ENCODE measurements at regions not wholly inside any gene's neighbourhood (a gene's known extent, or its start where the extent isn't known, plus 50 kb on each side); places are given as distances from the start of the nearest gene placed in this dataset.

GRCh38 chr18:72102412-72102811 lies 441.7 kb downstream of the CBLN2 start:
- Histone ChIP-seq H3K27ac (ENCODE audit: low read length) (no peak overlapping the region), H3K9me3 (ENCODE audit: control insufficient read depth in 2 of 2, low read length in 2 of 2) (no peaks in the 10 kb centered on the region), H3K4me3 (ENCODE audit: low read length in 2 of 2) (no peak overlapping the region), H3K9ac (ENCODE audit: low read length in 2 of 2) (no peak overlapping the region), H3K4me1 (ENCODE audit: control insufficient read depth, insufficient read depth, low read length) (no peaks in the 10 kb centered on the region), H3K36me3 (ENCODE audit: control insufficient read depth in 2 of 2, insufficient read depth in 2 of 2, low read length in 2 of 2) (no peaks in the 10 kb centered on the region), H3K27me3 (ENCODE audit: control insufficient read depth in 1 of 2, insufficient read depth in 2 of 2, low read length in 2 of 2) (no peaks in the 10 kb centered on the region)

DNA sequence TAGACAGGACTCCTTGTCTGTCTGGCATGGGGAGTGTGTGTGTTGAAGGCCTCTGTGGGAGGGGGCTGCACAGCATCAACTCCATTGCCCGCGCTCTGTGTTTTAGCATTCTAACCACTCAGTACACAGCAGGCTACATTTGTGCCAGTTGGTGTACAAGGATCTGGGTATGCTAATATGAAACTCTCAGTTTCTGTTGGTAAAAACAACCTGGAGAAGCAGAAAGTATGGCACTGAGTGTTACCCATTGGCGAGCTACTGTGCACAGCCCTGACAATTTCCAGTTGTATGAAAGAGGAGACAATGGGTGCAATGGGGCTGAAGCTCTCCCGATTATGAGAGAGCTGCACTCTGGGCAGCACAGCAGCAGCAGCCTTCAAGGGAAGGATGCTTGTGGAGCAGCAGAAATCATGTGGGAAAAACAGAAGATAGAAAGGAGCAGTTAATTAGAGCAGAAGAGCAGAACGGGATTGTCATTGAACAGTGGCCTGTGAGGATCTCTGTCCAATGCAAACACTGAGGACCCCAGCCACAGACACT lies 443.6 kb downstream of the CBLN2 start:
- Histone ChIP-seq H3K4me3 (ENCODE audit: low read length in 2 of 2) (no peak overlapping the region), H3K27me3 (ENCODE audit: control insufficient read depth in 1 of 2, insufficient read depth in 2 of 2, low read length in 2 of 2) (no peaks in the 10 kb centered on the region), H3K9ac (ENCODE audit: low read length in 2 of 2) (no peak overlapping the region), H3K36me3 (ENCODE audit: control insufficient read depth in 2 of 2, insufficient read depth in 2 of 2, low read length in 2 of 2) (no peaks in the 10 kb centered on the region), H3K4me1 (ENCODE audit: control insufficient read depth, insufficient read depth, low read length) (no peaks in the 10 kb centered on the region), H3K27ac (ENCODE audit: low read length) (no peak overlapping the region), H3K9me3 (ENCODE audit: control insufficient read depth in 2 of 2, low read length in 2 of 2) (no peaks in the 10 kb centered on the region)

GRCh38 chr18:72091369-72091768 lies 452.8 kb downstream of the CBLN2 start:
- Histone ChIP-seq H3K9me3 (ENCODE audit: control insufficient read depth in 2 of 2, low read length in 2 of 2) (no peaks in the 10 kb centered on the region), H3K4me1 (ENCODE audit: control insufficient read depth, insufficient read depth, low read length) (no peaks in the 10 kb centered on the region), H3K9ac (ENCODE audit: low read length in 2 of 2) (no peak overlapping the region), H3K4me3 (ENCODE audit: low read length in 2 of 2) (no peak overlapping the region), H3K36me3 (ENCODE audit: control insufficient read depth in 2 of 2, insufficient read depth in 2 of 2, low read length in 2 of 2) (no peaks in the 10 kb centered on the region), H3K27ac (ENCODE audit: low read length) (no peak overlapping the region), H3K27me3 (ENCODE audit: control insufficient read depth in 1 of 2, insufficient read depth in 2 of 2, low read length in 2 of 2) (no peaks in the 10 kb centered on the region)

DNA sequence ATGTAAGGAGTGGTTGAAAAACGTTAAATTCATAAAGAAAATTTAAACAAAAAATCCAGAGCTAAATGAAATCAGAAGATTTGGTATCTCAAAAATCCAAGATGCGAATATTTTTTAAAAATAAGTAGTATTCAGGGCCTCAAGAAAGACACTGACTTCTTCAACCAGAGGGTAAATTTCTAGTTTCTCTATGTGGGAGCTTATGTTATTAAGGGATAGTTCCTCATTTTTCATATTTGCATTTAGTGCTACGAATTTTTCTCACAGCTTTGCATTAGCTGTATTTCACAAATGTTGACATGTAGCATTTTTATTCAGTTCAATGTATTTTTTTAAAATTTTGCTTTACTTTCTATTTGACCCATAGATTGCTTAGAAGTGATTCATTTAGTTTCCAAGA lies 454.7 kb downstream of the CBLN2 start:
- Histone ChIP-seq H3K9me3 (ENCODE audit: control insufficient read depth in 2 of 2, low read length in 2 of 2) (no peaks in the 10 kb centered on the region), H3K4me3 (ENCODE audit: low read length in 2 of 2) (no peak overlapping the region), H3K36me3 (ENCODE audit: control insufficient read depth in 2 of 2, insufficient read depth in 2 of 2, low read length in 2 of 2) (no peaks in the 10 kb centered on the region), H3K4me1 (ENCODE audit: control insufficient read depth, insufficient read depth, low read length) (no peaks in the 10 kb centered on the region), H3K9ac (ENCODE audit: low read length in 2 of 2) (no peak overlapping the region), H3K27ac (ENCODE audit: low read length) (no peak overlapping the region), H3K27me3 (ENCODE audit: control insufficient read depth in 1 of 2, insufficient read depth in 2 of 2, low read length in 2 of 2) (no peaks in the 10 kb centered on the region)

DNA sequence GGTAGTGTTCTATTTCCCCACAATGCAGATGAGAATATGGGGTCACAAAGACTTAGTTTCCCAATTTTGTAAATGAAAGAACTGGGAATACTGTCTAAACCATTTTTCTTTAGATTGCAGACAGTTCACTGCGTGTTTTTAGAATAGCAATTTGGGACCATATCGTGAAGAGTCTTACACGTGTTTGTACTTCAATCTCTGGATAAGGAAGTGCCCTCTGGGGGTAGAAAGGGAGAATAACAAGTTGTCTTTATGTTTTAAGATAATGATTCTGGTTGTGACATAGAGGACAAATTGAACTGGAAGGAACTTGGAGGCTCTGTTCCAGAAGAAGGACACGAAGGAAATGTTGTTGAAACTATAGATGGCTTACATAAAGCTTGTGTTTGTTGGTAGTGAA lies 457.7 kb downstream of the CBLN2 start:
- H3K9me3 ChIP-seq (ENCODE audit: control insufficient read depth in 2 of 2, low read length in 2 of 2) = no peaks in the 10 kb centered on the region

DNA sequence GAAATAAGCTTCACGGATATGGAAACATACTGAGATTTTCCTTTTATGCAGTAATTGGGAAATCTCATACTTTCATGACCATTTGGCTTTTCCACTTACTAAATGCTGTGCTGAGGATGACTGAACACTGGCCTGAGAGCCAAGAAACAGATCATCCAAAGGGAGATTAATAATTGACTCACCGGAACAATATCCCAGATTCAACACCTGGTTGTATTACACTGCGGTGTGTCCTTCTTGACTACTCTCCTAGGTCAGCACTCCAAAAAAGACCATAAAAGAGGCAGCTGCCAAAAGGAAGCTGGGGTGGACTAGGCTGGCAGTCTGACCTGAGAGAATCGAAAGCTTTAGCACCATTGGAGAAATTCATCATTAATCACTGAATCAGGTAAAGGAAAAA lies 469.1 kb downstream of the CBLN2 start:
- no peaks in the 10 kb centered on the region for H3K9me3 ChIP-seq (ENCODE audit: control insufficient read depth in 2 of 2, low read length in 2 of 2)
- H3K4me3 ChIP-seq (ENCODE audit: low read length in 2 of 2) = no peak overlapping the region
- H3K9ac ChIP-seq (ENCODE audit: low read length in 2 of 2) = no peak overlapping the region
- H3K36me3 ChIP-seq (ENCODE audit: control insufficient read depth in 2 of 2, insufficient read depth in 2 of 2, low read length in 2 of 2) = no peaks in the 10 kb centered on the region
- H3K27me3 ChIP-seq (ENCODE audit: control insufficient read depth in 1 of 2, insufficient read depth in 2 of 2, low read length in 2 of 2) = no peaks in the 10 kb centered on the region
- no peaks in the 10 kb centered on the region for H3K4me1 ChIP-seq (ENCODE audit: control insufficient read depth, insufficient read depth, low read length)
- H3K27ac ChIP-seq (ENCODE audit: low read length) = no peak overlapping the region

More for the DNA sequence above, 457.7 kb downstream of the CBLN2 start:
- H3K4me3 ChIP-seq (ENCODE audit: low read length in 2 of 2) = no peak overlapping the region
- no peak overlapping the region for H3K9ac ChIP-seq (ENCODE audit: low read length in 2 of 2)
- H3K36me3 ChIP-seq (ENCODE audit: control insufficient read depth in 2 of 2, insufficient read depth in 2 of 2, low read length in 2 of 2) = no peaks in the 10 kb centered on the region
- no peak overlapping the region for H3K27ac ChIP-seq (ENCODE audit: low read length)
- no peaks in the 10 kb centered on the region for H3K4me1 ChIP-seq (ENCODE audit: control insufficient read depth, insufficient read depth, low read length)
- no peaks in the 10 kb centered on the region for H3K27me3 ChIP-seq (ENCODE audit: control insufficient read depth in 1 of 2, insufficient read depth in 2 of 2, low read length in 2 of 2)

- Histone ChIP-seq H3K36me3 (ENCODE audit: control insufficient read depth in 2 of 2, insufficient read depth in 2 of 2, low read length in 2 of 2) (no peaks in the 10 kb centered on the region), H3K4me1 (ENCODE audit: control insufficient read depth, insufficient read depth, low read length) (no peaks in the 10 kb centered on the region), H3K27me3 (ENCODE audit: control insufficient read depth in 1 of 2, insufficient read depth in 2 of 2, low read length in 2 of 2) (no peaks in the 10 kb centered on the region), H3K9me3 (ENCODE audit: control insufficient read depth in 2 of 2, low read length in 2 of 2) (no peaks in the 10 kb centered on the region), H3K27ac (ENCODE audit: low read length) (no peak overlapping the region), H3K9ac (ENCODE audit: low read length in 2 of 2) (no peak overlapping the region), H3K4me3 (ENCODE audit: low read length in 2 of 2) (no peak overlapping the region)
Measured at GRCh38 chr18:72063001-72063400, 481.1 kb downstream of the CBLN2 start.

- Histone ChIP-seq H3K27me3 (ENCODE audit: control insufficient read depth in 1 of 2, insufficient read depth in 2 of 2, low read length in 2 of 2) (no peaks in the 10 kb centered on the region), H3K4me1 (ENCODE audit: control insufficient read depth, insufficient read depth, low read length) (no peaks in the 10 kb centered on the region), H3K27ac (ENCODE audit: low read length) (no peak overlapping the region), H3K4me3 (ENCODE audit: low read length in 2 of 2) (no peak overlapping the region), H3K36me3 (ENCODE audit: control insufficient read depth in 2 of 2, insufficient read depth in 2 of 2, low read length in 2 of 2) (no peaks in the 10 kb centered on the region), H3K9me3 (ENCODE audit: control insufficient read depth in 2 of 2, low read length in 2 of 2) (no peaks in the 10 kb centered on the region), H3K9ac (ENCODE audit: low read length in 2 of 2) (no peak overlapping the region)
Measured at GRCh38 chr18:72058851-72059250, 485.3 kb downstream of the CBLN2 start.

GRCh38 chr18:72056171-72056570 lies 488.0 kb downstream of the CBLN2 start:
- Histone ChIP-seq H3K9me3 (ENCODE audit: control insufficient read depth in 2 of 2, low read length in 2 of 2) (no peaks in the 10 kb centered on the region), H3K4me3 (ENCODE audit: low read length in 2 of 2) (no peak overlapping the region), H3K36me3 (ENCODE audit: control insufficient read depth in 2 of 2, insufficient read depth in 2 of 2, low read length in 2 of 2) (no peaks in the 10 kb centered on the region), H3K27me3 (ENCODE audit: control insufficient read depth in 1 of 2, insufficient read depth in 2 of 2, low read length in 2 of 2) (no peaks in the 10 kb centered on the region), H3K4me1 (ENCODE audit: control insufficient read depth, insufficient read depth, low read length) (no peaks in the 10 kb centered on the region), H3K9ac (ENCODE audit: low read length in 2 of 2) (no peak overlapping the region), H3K27ac (ENCODE audit: low read length) (no peak overlapping the region)

DNA sequence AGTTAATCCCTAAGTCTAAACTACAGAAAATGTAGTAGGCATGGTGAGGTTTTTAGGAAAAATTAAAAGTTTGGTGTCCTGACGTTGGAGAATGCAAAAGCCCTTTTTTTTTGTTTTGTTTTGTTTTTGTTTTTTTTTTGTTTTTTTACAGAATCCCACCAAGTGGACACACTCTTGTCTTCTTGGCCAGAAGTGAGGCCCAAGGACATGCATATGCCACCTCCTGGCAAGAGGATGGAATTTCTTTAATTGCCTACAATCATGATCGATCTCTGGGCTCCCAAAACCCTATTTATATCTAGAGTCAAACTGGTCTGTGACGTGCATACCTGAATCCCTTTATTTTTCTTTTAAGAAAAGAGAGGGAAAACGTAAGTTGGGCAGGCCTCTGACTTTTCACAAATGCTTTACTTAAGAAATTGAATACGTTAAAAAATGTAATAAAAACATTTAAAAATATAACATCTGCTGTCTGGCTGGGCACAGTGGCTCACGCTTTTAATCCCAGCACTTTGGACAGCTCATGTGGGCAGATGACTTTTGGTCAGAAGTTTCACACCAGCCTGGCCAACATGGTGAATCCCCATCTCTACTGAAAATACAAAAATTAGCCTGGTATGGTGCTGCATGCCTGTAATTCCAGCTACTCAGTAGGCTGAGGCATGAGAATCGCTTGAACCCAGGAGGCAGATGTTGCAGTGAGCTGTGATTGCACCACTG lies 502.7 kb downstream of the CBLN2 start:
- H3K4me3 ChIP-seq (ENCODE audit: low read length in 2 of 2) = no peak overlapping the region

DNA sequence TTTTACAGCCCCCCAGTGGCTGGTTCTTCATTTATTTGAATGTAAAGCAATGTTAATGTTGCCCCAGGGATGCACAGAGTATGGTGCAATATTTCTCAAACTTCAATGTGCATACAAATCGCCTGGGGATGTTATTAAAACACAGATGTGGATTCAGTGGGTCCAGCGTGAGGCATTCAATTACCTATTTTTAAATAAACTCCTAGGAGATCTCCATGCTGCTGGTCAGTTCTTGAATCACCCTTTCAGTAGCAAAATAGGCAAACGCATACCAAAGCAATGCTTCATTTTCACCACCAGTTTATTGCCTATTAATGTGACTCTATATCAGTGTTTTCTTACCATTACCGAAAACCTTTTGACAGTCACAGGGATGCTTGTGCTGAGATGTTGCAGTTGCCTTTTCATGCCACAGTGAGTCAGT lies 530.7 kb downstream of the CBLN2 start:
- Histone ChIP-seq H3K9ac (ENCODE audit: low read length in 2 of 2) (no peak overlapping the region), H3K27ac (ENCODE audit: low read length) (no peak overlapping the region), H3K4me3 (ENCODE audit: low read length in 2 of 2) (no peak overlapping the region), H3K27me3 (ENCODE audit: control insufficient read depth in 1 of 2, insufficient read depth in 2 of 2, low read length in 2 of 2) (no peaks in the 10 kb centered on the region), H3K36me3 (ENCODE audit: control insufficient read depth in 2 of 2, insufficient read depth in 2 of 2, low read length in 2 of 2) (no peaks in the 10 kb centered on the region), H3K9me3 (ENCODE audit: control insufficient read depth in 2 of 2, low read length in 2 of 2) (no peaks in the 10 kb centered on the region), H3K4me1 (ENCODE audit: control insufficient read depth, insufficient read depth, low read length) (no peaks in the 10 kb centered on the region)

More for the DNA sequence above, 502.7 kb downstream of the CBLN2 start:
- Histone ChIP-seq H3K27ac (ENCODE audit: low read length) (no peak overlapping the region), H3K36me3 (ENCODE audit: control insufficient read depth in 2 of 2, insufficient read depth in 2 of 2, low read length in 2 of 2) (no peaks in the 10 kb centered on the region), H3K27me3 (ENCODE audit: control insufficient read depth in 1 of 2, insufficient read depth in 2 of 2, low read length in 2 of 2) (no peaks in the 10 kb centered on the region), H3K9ac (ENCODE audit: low read length in 2 of 2) (no peak overlapping the region), H3K9me3 (ENCODE audit: control insufficient read depth in 2 of 2, low read length in 2 of 2) (no peaks in the 10 kb centered on the region), H3K4me1 (ENCODE audit: control insufficient read depth, insufficient read depth, low read length) (no peaks in the 10 kb centered on the region)
